B cell (primary cell): ENCODE measurements at regions not wholly inside any gene's neighbourhood (a gene's known extent, or its start where the extent isn't known, plus 50 kb on each side); places are given as distances from the start of the nearest gene placed in this dataset. TPM values are rescaled to one million over a fixed set of nuclear protein-coding genes. Genes with fewer than 3 reads are reported as not detected.

Experiments
- ATAC-seq: fragments of 200-7000 bp; cut with Tn5 transposase; one replicate; pipeline ENCODE4 v1.10.0; 2021; ENCODE audit warnings: low read depth, mild to moderate bottlenecking, moderate number of reproducible peaks, moderate library complexity
- CTCF ChIA-PET: fragments of 350-600 bp; sonication (Branson Sonifier 250); formaldehyde crosslinking; loops from one replicate; lab custom pipeline; 2021; ENCODE audit warnings: antibody characterized with exemption, inconsistent platforms; lab: Charles Lee
- POLR2A ChIA-PET: fragments of 350-600 bp; sonication (Branson Sonifier 250); formaldehyde crosslinking; loops from one replicate; lab custom pipeline; 2021; ENCODE audit warnings: antibody characterized with exemption; lab: Charles Lee
- DNase-seq: peaks from one replicate; pipeline ENCODE4 v3.0.0; 2013
- H2AFZ ChIP-seq: 2 replicates; pipeline ENCODE4 v1.6.1; 2012; ENCODE audit warnings: mild to moderate bottlenecking, low read depth, low read length; ENCODE audit not compliant: insufficient read depth, poor library complexity, severe bottlenecking
- H3K27ac ChIP-seq, 2 donors: 1 replicate in 1 of 2; 2 replicates in 1 of 2; pipeline ENCODE4 v1.5.1; 2012 to 2013; ENCODE audit warnings: low read length in 2 of 2, mild to moderate bottlenecking in 2 of 2, moderate library complexity in 1 of 2
- H3K27me3 ChIP-seq, 4 experiments: fragments of 200-600 bp in 1 of 4; sonication (generic) in 1 of 4; replicated peaks in 1 of 4; 1 replicate in 2 of 4; 2 replicates in 2 of 4; pipeline versions ENCODE4 v1.6.1 to v1.7.0; 2013 to 2016; ENCODE audit warnings: low read length in 3 of 4, mild to moderate bottlenecking in 2 of 4, mixed read lengths in 1 of 4, moderate library complexity in 1 of 4; ENCODE audit not compliant: insufficient read depth in 4 of 4, control insufficient read depth in 3 of 4; ENCODE audit errors: control extremely low read depth in 1 of 4
- H3K36me3 ChIP-seq, 2 experiments: replicated peaks in 1 of 2; 1 replicate in 1 of 2; 2 replicates in 1 of 2; pipeline versions ENCODE4 v1.6.1 to v1.7.1; 2013; ENCODE audit warnings: low read length in 1 of 2; ENCODE audit not compliant: insufficient read depth in 2 of 2, control insufficient read depth in 1 of 2; ENCODE audit errors: control extremely low read depth in 1 of 2, extremely low read depth in 1 of 2
- H3K4me1 ChIP-seq, 2 donors: fragments of 200-600 bp in 1 of 2; sonication (generic) in 1 of 2; 1 replicate in 1 of 2; 2 replicates in 1 of 2; pipeline versions ENCODE4 v1.5.1 to v1.6.1; 2013 to 2017; ENCODE audit warnings: low read length in 2 of 2; ENCODE audit not compliant: control insufficient read depth in 2 of 2, insufficient read depth in 2 of 2
- H3K4me2 ChIP-seq: replicated peaks from 2 replicates; pipeline ENCODE3; 2012; ENCODE audit warnings: mild to moderate bottlenecking, low read depth, low read length; ENCODE audit not compliant: poor library complexity, severe bottlenecking
- H3K4me3 ChIP-seq, 5 experiments: fragments of 200-600 bp in 1 of 5; sonication (generic) in 1 of 5; 1 replicate in 3 of 5; 2 replicates in 2 of 5; pipeline versions ENCODE4 v1.5.1 to v1.7.0; 2011 to 2016; ENCODE audit warnings: low read length in 4 of 5, mild to moderate bottlenecking in 4 of 5, low read depth in 2 of 5, control low read depth in 1 of 5, moderate library complexity in 1 of 5; ENCODE audit not compliant: insufficient read depth in 1 of 5; ENCODE audit errors: control extremely low read depth in 1 of 5, extremely low read depth in 1 of 5
- H3K79me2 ChIP-seq: fragments of 200-600 bp; sonication (generic); one replicate; pipeline ENCODE4 v1.6.0; 2016; ENCODE audit warnings: low read length; ENCODE audit not compliant: control insufficient read depth, insufficient read depth
- H3K9ac ChIP-seq: fragments of 200-600 bp; sonication (generic); 2 replicates; pipeline ENCODE4 v1.6.1; 2017; ENCODE audit warnings: mild to moderate bottlenecking, low read length, moderate library complexity
- H3K9me3 ChIP-seq, 3 donors: one replicate each; pipeline versions ENCODE4 v1.6.1 to v1.7.1; 2013; ENCODE audit warnings: low read length in 2 of 3; ENCODE audit not compliant: control insufficient read depth in 2 of 3, insufficient read depth in 1 of 3; ENCODE audit errors: control extremely low read depth in 1 of 3
- H4K20me1 ChIP-seq: 2 replicates; pipeline ENCODE4 v1.6.0; 2012; ENCODE audit warnings: mild to moderate bottlenecking, low read length; ENCODE audit not compliant: insufficient read depth, control insufficient read depth, poor library complexity, severe bottlenecking
- H3K27ac Mint-ChIP-seq: one replicate; pipeline ENCODE4 v1.8.0; 2021; ENCODE audit warnings: mixed read lengths
- H3K27me3 Mint-ChIP-seq: one replicate; pipeline ENCODE4 v1.8.0; 2021; ENCODE audit warnings: mixed read lengths
- H3K4me1 Mint-ChIP-seq: one replicate; pipeline ENCODE4 v1.8.0; 2021; ENCODE audit warnings: mixed read lengths
- H3K4me3 Mint-ChIP-seq: one replicate; pipeline ENCODE4 v1.8.0; 2021; ENCODE audit warnings: mixed read lengths
- H3K9me3 Mint-ChIP-seq: one replicate; pipeline ENCODE4 v1.8.0; 2022; ENCODE audit warnings: mixed read lengths; ENCODE audit not compliant: insufficient read depth
- CTCF ChIP-seq: fragments of 200-600 bp; IDR thresholded peaks from one replicate; pipeline ENCODE4 v1.8.0; 2022; ENCODE audit warnings: antibody characterized with exemption, mild to moderate bottlenecking
- EZH2 ChIP-seq: IDR thresholded peaks from 2 replicates; pipeline ENCODE4 v1.6.1; 2012; ENCODE audit warnings: borderline replicate concordance, low read depth, mild to moderate bottlenecking, moderate library complexity, low read length; ENCODE audit not compliant: insufficient read depth, poor library complexity, severe bottlenecking
- WGBS: methylation state at CpG from one replicate; pipeline ENCODE4 v1.1.5; 2013; ENCODE audit warnings: missing lambda C conversion rate; ENCODE audit not compliant: insufficient coverage; 5-methylcytosine and 5-hydroxymethylcytosine counted together
- intact Hi-C: fragments of 100-400 bp; cut with micrococcal nuclease; formaldehyde crosslinking; loops from one replicate; pipeline ENCODE4 v1.10.0; 2022
- small RNA-seq: library from RNA; depleted of rRNA; stranded (forward); fragments of <200 nt; gene quantifications from one replicate; pipeline ENCODE3, GENCODE V24; 2012; ENCODE audit warnings: low replicate concordance, low read depth; ENCODE audit not compliant: insufficient read length

GRCh38 chr7:96953676-96954513 is 51.5 kb upstream of the DLX6 start:
- Histone ChIP-seq H3K27ac (no peak overlapping the region), H3K9ac (no peak overlapping the region), H3K27me3 (no peaks in the 10 kb centered on the region), H4K20me1 (no peaks in the 10 kb centered on the region), H3K79me2 (no peaks in the 10 kb centered on the region), H3K9me3 (no peaks in the 10 kb centered on the region), H3K4me1 (no peaks in the 10 kb centered on the region), H3K36me3 (no peaks in the 10 kb centered on the region), H2AFZ (no peak overlapping the region), H3K4me2 (no peak overlapping the region), H3K4me3 (no peak overlapping the region)
- H3K4me1 Mint-ChIP-seq, result no peaks in the 10 kb centered on the region
- ChIA-PET POLR2A (no interaction called here), CTCF (no interaction called here)
- intact Hi-C loops, result no loop called here
- DNase-seq, result no peak
- 90% methylated on average over 3 of the region's 6 CpGs for WGBS
- peaks cover 21% of the 10 kb centered on the region for H3K27me3 Mint-ChIP-seq
- H3K9me3 Mint-ChIP-seq, result peaks cover 2% of the 10 kb centered on the region
- no peak for ATAC-seq
- H3K4me3 Mint-ChIP-seq, result no peak overlapping the region
- TF ChIP-seq EZH2 (no peak), CTCF (no peak)
- H3K27ac Mint-ChIP-seq, result no peak overlapping the region

Small RNA genes in the stretch of these regions (small RNA-seq; reads per million reads assigned to genes)
- not detected for gene RN7SL252P
